ENCODE measurements at regions not wholly inside any gene's neighbourhood (a gene's known extent, or its start where the extent isn't known, plus 50 kb on each side); places are given as distances from the start of the nearest gene placed in this dataset.

GRCh38 chr3:180092889-180093288 is 56.2 kb upstream of the PEX5L start:
- no peak for DNase-seq

GRCh38 chr3:180093535-180093934 is 56.8 kb upstream of the PEX5L start:
- no peak for DNase-seq

DNA sequence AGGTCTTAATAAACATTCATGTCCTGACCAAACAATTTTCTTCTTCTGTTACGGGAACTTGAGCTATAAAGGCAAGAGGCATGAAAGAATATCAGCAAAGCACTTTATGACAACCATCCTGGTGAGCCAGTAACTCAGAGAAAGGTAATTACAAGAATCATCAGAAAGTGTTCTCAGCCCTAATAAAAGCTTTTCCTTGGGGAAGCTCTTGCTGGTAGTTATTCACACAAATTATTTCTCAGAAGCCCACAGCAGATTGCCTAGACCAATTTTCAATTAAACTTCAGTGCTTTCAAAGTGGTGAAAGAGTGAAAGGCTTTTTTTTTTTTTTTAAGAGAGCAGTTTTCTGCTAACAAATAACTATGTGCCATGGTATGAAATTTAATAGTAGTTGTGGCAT is 60.9 kb upstream of the PEX5L start:
- DNase-seq: no peak

GRCh38 chr3:180102134-180102533 is 65.4 kb upstream of the PEX5L start:
- no peak for DNase-seq

GRCh38 chr3:180102604-180103003 is 65.9 kb upstream of the PEX5L start:
- no peak for DNase-seq

DNA sequence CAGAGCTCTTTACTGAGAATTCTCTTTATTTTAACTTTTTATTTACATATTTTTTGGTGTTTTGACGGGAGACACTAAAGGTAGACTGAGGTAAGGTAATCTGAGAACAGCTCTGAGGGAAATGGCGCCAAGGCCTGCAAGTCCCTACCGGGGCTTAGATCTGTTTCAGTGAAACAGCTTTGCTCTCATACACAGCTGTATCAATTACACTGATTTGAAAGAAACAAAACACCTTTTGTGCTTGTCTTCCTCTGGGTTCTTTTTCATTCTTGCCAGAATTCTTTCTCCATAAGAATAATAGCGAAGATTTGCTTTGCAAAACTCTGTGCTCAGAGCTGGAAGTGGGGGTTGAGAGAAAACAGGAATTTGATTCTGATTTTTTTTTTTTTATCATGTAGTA is 79.5 kb upstream of the PEX5L start:
- DNase-seq: no peak

DNA sequence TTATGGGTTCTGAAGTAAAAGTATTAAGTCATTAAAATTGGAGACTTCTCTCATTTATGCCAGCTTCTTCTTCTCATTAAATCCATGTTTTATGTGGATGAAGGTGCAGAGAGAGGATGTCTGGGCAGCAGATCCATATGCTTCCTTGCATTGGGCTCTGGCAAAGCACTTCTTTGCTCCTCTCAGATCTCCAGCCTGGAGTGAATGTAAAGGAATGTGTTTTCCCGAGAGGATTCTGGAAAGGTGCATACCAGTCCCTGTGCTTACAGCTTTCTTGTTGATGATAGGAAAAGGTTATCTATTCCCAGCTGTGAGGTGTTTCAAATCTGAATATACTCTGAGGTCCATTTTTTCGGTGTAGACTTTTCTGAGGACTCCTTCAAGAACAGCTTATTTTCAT is 79.9 kb upstream of the PEX5L start:
- DNase-seq: no peak

- no peak for DNase-seq
Observed at GRCh38 chr3:180117381-180118163, 80.8 kb upstream of the PEX5L start.

GRCh38 chr3:180119567-180119966 is 82.8 kb upstream of the PEX5L start:
- DNase-seq: no peak

DNA sequence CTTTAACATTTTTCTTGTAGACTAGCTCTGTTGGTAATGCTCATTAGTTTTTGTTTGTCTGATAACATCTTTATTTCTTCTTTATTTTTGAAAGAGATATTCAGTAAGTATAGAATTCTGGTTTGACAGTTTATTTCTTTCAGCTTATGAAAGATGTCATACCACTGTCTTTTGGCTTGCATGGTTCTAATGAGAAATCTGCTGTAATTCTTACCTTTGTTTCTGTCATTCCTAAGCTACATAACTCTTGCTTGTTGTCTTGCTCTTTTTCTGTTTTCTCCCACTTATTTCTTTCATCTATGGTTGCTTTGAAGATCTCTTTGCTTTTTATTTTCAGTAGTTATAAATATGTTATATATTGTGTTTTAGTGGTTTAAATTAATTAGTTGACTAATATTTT is 87.2 kb upstream of the PEX5L start:
- no peak for DNase-seq

- DNase-seq: no peak
Observed at GRCh38 chr3:180131169-180131568, 94.4 kb upstream of the PEX5L start.

- DNase-seq: no peak
Observed at GRCh38 chr3:180135101-180135500, 98.4 kb upstream of the PEX5L start.

DNA sequence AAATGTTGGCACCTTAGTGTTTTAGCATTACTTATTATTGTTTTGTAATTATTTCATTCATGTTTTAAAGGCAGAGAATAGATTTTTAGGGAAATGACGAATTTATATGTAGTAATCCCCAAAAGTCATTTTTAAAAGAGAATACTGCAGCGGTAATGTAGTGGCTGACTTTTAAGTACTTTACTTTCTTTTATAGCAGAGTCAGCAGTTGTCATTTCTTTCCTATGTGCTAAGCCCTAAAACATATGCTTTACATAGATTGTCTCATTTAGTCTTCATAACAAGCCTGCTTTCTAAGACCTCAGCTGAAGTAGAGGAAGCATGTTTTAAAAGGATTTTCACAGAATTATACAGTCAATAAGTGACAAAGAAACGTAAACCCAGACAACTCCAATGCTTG is 102.1 kb upstream of the PEX5L start:
- DNase-seq: no peak

GRCh38 chr3:180142041-180142440 is 105.3 kb upstream of the PEX5L start:
- no peak for DNase-seq

DNA sequence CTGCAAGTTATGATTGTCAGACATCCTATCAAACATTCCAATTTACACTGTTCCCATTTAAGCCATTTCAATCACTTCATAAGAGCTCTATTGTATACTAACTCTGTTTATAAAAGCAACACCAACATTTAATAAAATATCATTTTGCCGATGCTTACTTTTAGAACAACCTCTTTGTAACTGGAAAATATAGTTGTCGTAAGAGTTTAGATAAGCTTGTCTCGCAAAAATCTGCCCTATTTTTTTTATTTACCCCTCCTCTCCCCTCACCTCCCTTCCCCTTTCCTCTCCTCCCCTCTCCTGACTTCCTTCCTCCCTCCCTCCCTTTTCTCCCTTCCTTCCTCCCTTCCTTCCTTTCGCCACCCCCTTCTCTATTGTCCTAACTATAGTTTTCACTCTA is 105.7 kb upstream of the PEX5L start:
- DNase-seq: no peak

GRCh38 chr3:180161770-180162169 is 125.0 kb upstream of the PEX5L start:
- no peak for DNase-seq

GRCh38 chr3:180175572-180175971 is 138.8 kb upstream of the PEX5L start:
- DNase-seq: no peak

GRCh38 chr3:180176059-180176458 is 139.3 kb upstream of the PEX5L start:
- no peak for DNase-seq

GRCh38 chr3:180177255-180177654 is 140.5 kb upstream of the PEX5L start:
- DNase-seq: no peak

GRCh38 chr3:180179562-180179961 is 142.8 kb upstream of the PEX5L start:
- DNase-seq: no peak

- DNase-seq: no peak
Observed at GRCh38 chr3:180180795-180181194, 144.1 kb upstream of the PEX5L start.

DNA sequence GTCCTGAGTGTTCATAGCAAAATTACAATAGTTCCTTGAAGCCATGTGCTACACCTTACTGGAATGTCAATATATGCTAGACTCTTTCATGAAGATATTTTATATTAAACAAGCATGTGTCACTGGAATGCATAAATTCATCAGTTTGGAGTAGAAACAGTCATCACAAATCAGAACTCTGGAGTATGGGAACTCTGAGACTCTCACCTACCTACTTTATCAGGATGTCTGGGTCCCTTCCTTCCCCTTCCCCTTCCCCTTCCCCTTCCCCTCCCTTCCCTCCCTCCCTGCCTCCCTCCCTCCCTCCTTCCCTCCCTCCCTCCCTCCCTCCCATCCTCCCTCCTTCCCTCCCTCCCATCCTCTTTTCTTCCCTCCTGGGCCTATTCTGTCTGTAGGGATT is 144.7 kb upstream of the PEX5L start:
- no peak for DNase-seq

DNA sequence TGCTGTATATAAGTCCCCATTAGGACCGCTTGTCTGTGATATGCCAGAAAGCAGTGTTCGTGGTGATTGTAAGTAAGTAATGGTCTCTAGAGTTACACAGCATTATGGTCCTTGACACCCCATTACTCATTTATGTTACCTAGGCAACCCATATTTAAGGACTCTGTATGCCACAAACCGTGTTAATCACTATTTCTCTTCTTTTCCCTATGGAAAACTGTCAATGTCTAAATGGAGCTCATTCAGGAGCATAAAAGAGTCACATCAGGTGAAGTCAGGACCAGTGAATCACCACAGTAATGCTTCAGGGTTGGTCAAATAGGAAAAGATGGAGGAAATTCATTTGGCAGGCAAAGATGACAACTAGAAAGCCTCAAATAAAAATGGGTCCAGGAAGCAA is 146.6 kb upstream of the PEX5L start:
- DNase-seq: no peak

GRCh38 chr3:180184816-180185215 is 148.1 kb upstream of the PEX5L start:
- DNase-seq: no peak

DNA sequence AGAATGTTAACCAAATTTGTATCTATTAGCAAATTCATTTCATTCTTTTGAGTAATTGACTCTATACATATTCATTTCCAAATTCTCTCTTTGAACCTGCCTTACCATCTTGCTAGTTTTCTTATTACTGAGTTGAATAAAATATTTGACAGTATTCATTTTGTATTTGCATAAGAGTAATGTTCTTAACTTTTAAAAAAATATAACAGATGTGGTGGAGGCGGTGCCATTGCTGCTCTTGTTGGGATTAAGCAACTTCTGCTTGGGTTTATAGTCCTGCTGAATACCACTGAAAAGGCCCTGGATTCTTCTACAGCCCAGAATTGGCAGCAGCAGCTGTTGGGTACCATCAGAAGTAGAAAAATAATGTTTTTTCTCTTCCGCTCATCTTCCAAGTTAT is 148.9 kb upstream of the PEX5L start:
- DNase-seq: no peak
